Cardiac muscle cell (in vitro differentiated cells and primary cell): ENCODE measurements at regions not wholly inside any gene's neighbourhood (a gene's known extent, or its start where the extent isn't known, plus 50 kb on each side); places are given as distances from the start of the nearest gene placed in this dataset.

Experiments used
- DNase-seq, 2 donors: peaks; one replicate each; pipeline versions ENCODE4 v3.0.0 to v3.0.0-alpha.2; 2010 to 2017; ENCODE audit warnings: low read depth in 1 of 2, low spot score in 1 of 2
- H3K27ac ChIP-seq: fragments of 200-600 bp; sonication (generic); 2 replicates; pipeline ENCODE4 v1.5.1; 2016
- H3K27me3 ChIP-seq: fragments of 200-600 bp; sonication (generic); 2 replicates; pipeline ENCODE4 v1.6.0; 2016; ENCODE audit warnings: control low read depth
- H3K36me3 ChIP-seq: fragments of 200-600 bp; sonication (generic); 2 replicates; pipeline ENCODE4 v1.5.1; 2016; ENCODE audit warnings: control low read depth
- H3K4me1 ChIP-seq: fragments of 200-600 bp; sonication (generic); 2 replicates; pipeline ENCODE4 v1.8.1; 2017; ENCODE audit warnings: low read depth, mild to moderate bottlenecking, mixed run types
- H3K4me3 ChIP-seq: fragments of 200-600 bp; sonication (generic); 2 replicates; pipeline ENCODE4 v1.5.1; 2016; ENCODE audit warnings: mild to moderate bottlenecking
- H3K9me3 ChIP-seq: fragments of 200-600 bp; sonication (generic); 2 replicates; pipeline ENCODE4 v1.5.1; 2017; ENCODE audit warnings: low read depth, mild to moderate bottlenecking, control low read depth
- CTCF ChIP-seq: IDR thresholded peaks from 2 replicates; pipeline ENCODE4 v1.5.1; 2012; ENCODE audit warnings: low read depth, mild to moderate bottlenecking, low read length

DNA sequence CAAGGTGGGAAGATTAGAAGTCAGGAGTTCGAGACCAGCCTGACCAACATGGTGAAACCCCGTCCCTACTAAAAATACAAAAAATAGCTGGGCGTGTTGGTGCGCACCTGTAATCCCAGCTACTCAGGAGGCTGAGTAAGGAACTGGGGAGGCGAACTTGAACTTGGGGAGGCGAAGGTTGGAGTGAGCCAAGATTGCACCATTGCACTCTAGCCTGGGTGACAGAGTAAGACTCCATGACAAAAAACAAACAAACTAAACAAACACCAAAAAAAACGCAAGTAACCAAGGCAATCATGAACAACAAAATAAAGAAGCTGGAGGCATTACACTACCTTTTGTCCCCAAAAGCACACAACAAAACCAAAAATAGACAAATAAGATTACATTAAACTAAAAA lies 547.3 kb upstream of the GBE1 start:
- Histone ChIP-seq H3K36me3 (no peaks in the 10 kb centered on the region), H3K27ac (no peak overlapping the region), H3K9me3 (no peaks in the 10 kb centered on the region), H3K4me3 (no peak overlapping the region), H3K4me1 (no peaks in the 10 kb centered on the region), H3K27me3 (no peaks in the 10 kb centered on the region)
- TF ChIP-seq CTCF = no peak
- DNase-seq = no peak

GRCh38 chr3:82306189-82306588 lies 544.7 kb upstream of the GBE1 start:
- TF ChIP-seq CTCF = no peak
- H3K4me1 ChIP-seq = no peaks in the 10 kb centered on the region
- H3K27ac ChIP-seq = no peak overlapping the region
- DNase-seq = no peak
- H3K27me3 ChIP-seq = no peaks in the 10 kb centered on the region
- H3K4me3 ChIP-seq = no peak overlapping the region
- no peaks in the 10 kb centered on the region for H3K9me3 ChIP-seq
- no peaks in the 10 kb centered on the region for H3K36me3 ChIP-seq

- Histone ChIP-seq H3K27me3 (no peaks in the 10 kb centered on the region), H3K27ac (no peak overlapping the region), H3K9me3 (no peaks in the 10 kb centered on the region), H3K4me3 (no peak overlapping the region), H3K4me1 (no peaks in the 10 kb centered on the region), H3K36me3 (no peaks in the 10 kb centered on the region)
- DNase-seq = no peak
- TF ChIP-seq CTCF = no peak
These were observed 533.2 kb upstream of the GBE1 start for GRCh38 chr3:82294609-82295008.

DNA sequence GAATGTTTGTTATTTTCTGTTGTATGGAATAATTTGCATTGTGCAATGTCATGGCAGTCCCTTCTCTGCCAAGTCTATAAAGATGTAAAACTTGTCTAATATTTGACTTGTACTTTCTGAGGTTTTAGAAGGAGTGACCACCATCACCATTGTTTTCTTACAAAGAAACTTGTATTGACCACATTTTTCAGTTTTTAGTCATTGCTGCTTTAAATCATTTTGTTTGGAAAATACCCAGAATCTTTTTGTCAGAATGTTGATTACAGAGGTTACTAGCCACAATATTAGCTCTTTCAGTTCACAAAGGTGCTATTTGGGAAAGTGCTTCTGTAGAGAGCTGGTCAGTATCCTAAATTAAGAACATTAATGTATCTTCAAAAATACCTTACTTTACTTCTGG lies 532.4 kb upstream of the GBE1 start:
- Histone ChIP-seq H3K4me3 (no peak overlapping the region), H3K9me3 (no peaks in the 10 kb centered on the region), H3K27ac (no peak overlapping the region), H3K4me1 (no peaks in the 10 kb centered on the region), H3K36me3 (no peaks in the 10 kb centered on the region), H3K27me3 (no peaks in the 10 kb centered on the region)
- DNase-seq = no peak
- no peak for TF ChIP-seq CTCF

- Histone ChIP-seq H3K27ac (no peak overlapping the region), H3K4me1 (no peaks in the 10 kb centered on the region), H3K27me3 (no peaks in the 10 kb centered on the region), H3K4me3 (no peak overlapping the region), H3K36me3 (no peaks in the 10 kb centered on the region), H3K9me3 (no peaks in the 10 kb centered on the region)
- no peak for TF ChIP-seq CTCF
- no peak for DNase-seq
These were observed 532.0 kb upstream of the GBE1 start for GRCh38 chr3:82293435-82293834.

DNA sequence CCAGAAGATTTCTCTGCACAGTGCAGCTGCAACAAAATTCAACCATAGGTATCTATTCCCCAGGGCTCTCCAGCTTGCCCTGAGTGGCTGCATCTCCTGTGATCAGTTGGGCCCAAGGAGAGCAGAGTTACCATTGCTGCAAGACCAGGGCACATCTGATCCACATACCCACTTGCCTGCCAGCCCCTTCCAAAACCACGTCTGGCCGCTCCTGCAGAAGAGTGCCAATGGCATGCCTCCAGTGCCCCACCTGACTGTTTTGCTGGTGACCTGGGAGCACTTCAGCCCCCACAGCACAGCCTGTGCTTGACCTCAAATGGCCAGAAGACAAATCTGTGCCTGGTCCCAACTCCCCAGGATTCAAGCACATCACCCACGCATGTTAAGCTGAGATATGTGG lies 526.1 kb upstream of the GBE1 start:
- Histone ChIP-seq H3K9me3 (no peaks in the 10 kb centered on the region), H3K27ac (no peak overlapping the region), H3K4me1 (peaks cover 8% of the 10 kb centered on the region), H3K4me3 (no peak overlapping the region), H3K36me3 (no peaks in the 10 kb centered on the region), H3K27me3 (no peaks in the 10 kb centered on the region)
- TF ChIP-seq CTCF = no peak
- no peak for DNase-seq
